OCI-LY1 (cell line): ENCODE measurements at regions not wholly inside any gene's neighbourhood (a gene's known extent, or its start where the extent isn't known, plus 50 kb on each side); places are given as distances from the start of the nearest gene placed in this dataset.

Experiments used
- CTCF ChIP-seq: fragments of 200-600 bp; sonication (generic), shearing (Covaris generic); IDR thresholded peaks from 2 replicates; pipeline ENCODE4 v1.5.1; 2017; ENCODE audit warnings: mild to moderate bottlenecking, antibody characterized with exemption, low read length, moderate library complexity, mixed read lengths
- EZH2 ChIP-seq: fragments of 200-600 bp; sonication (generic), shearing (Covaris generic); IDR thresholded peaks from 2 replicates; pipeline ENCODE4 v1.8.0; 2017; ENCODE audit warnings: borderline replicate concordance, mixed run types, mild to moderate bottlenecking, antibody characterized with exemption, low read length, moderate library complexity, mixed read lengths

- TF ChIP-seq CTCF (no peak), EZH2 (no peak)
Measured at GRCh38 chr22:48699511-48699910, 1128.2 kb downstream of the BRD1 start.
